Stimulated activated CD4-positive, alpha-beta T cell treated with anti-CD3 and anti-CD28 coated beads, Interleukin-1b, Interleukin-23, amount 100 ng/mL, for 1 hour (primary cell): ENCODE measurements at regions not wholly inside any gene's neighbourhood (a gene's known extent, or its start where the extent isn't known, plus 50 kb on each side); places are given as distances from the start of the nearest gene placed in this dataset.

ENCODE experiments used
- DNase-seq, 2 donors: peaks; one replicate each; pipeline ENCODE4 v3.0.0-alpha.2; 2020; ENCODE audit warnings: low read depth in 2 of 2

GRCh38 chr20:4559106-4559505 lies 127.2 kb upstream of the PRNP start:
- DNase-seq = no peak

- no peak for DNase-seq
These were observed 129.5 kb upstream of the PRNP start for GRCh38 chr20:4556781-4557180.

DNA sequence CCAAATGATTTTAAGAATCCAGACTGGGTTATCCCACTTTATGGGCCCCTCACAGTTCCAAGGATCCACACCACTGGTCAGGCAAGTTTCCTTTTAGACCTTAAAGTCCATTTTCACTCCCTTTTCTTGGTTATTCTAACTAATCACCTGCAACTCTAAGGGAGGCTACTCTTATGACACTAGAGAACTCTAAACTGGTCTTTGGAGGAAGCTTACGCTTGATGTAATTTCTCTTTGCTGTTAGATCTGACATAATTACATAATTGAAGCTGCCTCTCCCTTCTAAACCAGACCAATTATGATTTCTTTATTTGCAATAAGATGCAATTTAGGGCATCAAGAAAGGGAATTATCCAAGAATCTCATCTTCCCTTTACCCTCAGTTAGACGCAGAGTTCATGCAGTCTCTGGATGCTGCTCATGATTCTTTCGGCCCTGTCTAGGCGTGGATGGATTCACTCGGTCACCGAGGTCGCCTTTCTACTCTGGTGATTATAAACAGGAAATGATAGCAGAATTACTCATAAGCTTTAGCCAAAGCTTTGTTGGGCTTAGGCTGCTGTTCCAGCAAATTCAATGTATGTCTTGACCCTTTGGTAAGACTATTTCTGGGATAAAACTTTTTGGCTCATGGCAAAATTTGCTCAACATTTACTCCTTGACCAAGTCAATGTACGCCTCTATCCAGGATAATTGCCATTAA lies 130.9 kb upstream of the PRNP start:
- no peak for DNase-seq

GRCh38 chr20:4554346-4554745 lies 131.9 kb upstream of the PRNP start:
- no peak for DNase-seq

GRCh38 chr20:4552075-4552640 lies 134.1 kb upstream of the PRNP start:
- DNase-seq = no peak

- no peak for DNase-seq
These were observed 135.5 kb upstream of the PRNP start for GRCh38 chr20:4550740-4551139.

DNA sequence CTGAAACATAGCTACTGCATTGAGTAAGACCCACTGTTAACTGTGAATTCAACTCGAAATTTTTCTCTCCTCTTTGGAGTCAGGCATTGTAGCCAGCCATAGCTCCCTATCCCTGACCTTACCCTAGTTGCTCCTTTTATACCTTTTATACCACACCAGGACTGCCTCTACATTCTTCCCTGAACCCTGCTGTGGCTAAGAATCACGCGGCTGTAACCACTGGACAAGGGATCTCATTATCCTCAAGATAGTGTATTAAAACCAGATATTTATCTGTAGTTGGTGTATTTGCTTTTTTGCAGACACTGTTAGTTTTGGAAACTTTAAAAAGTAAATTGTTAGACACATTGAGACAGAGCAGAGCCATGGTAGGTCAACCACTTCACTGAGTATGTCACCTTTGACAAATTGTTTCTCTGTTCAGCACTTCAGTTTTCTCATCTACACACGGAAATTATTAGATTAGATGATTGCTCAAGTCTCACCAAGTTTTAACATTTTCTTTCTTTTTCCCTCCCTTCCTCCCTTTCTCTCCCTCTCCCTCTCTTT lies 136.5 kb upstream of the PRNP start:
- no peak for DNase-seq

GRCh38 chr20:4548552-4548951 lies 137.7 kb upstream of the PRNP start:
- DNase-seq = no peak

- no peak for DNase-seq
These were observed 139.5 kb upstream of the PRNP start for GRCh38 chr20:4546786-4547185.

DNA sequence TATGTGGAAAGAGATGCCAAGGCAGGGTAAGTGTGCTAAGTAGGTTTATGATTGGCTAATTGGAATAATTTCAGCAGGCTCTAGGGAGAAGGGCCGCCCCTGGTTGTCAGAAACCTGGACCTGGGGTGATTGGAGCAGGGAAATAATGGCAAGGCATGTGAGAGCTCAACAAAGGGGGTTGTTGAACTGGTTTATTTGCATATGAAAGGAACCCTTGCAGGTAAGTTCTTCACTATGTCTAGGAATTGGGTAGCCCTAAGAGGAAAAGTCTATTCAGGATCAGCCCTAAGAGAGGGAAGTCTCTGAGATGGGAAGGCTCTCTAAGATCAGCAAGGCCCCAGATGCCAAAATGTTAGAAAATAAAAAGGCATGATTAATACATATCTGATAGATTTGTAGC lies 139.9 kb upstream of the PRNP start:
- DNase-seq = no peak

DNA sequence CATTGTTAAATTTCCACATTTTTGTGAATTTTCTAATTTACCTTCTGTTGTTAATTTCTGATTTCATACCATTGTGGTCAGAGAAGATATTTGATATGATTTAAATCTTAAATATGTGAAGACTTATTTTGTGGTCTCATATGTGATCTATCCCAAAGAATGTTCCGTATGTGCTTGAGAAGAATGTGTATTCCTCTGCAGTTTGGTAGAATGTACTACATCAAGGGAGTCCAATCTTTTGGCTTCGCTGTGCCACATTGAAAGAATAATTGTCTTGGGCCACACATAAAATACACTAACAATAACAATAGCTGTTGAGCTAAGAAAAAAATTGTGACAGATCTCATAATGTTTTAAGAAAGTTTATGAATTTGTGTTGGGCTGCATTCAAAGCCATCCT lies 140.7 kb upstream of the PRNP start:
- no peak for DNase-seq

DNA sequence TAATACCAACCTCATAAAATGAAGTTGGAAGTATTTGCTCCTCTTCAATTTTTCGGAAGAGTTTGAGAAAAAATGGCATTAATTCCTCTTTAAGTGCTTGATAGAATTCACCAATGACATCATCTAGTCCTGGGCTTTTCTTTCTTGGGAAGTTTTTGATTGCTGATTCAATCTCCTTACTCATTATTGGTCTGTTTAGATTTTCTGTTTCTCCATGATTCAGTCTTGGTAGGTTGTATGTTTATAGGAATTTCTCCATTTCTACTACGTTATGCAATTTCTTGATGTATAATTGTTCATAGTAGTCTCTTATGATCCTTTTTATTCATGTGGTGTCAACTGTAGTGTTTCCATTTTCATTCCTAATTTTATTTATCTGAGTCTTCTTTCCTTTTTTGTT lies 141.5 kb upstream of the PRNP start:
- DNase-seq = no peak

DNA sequence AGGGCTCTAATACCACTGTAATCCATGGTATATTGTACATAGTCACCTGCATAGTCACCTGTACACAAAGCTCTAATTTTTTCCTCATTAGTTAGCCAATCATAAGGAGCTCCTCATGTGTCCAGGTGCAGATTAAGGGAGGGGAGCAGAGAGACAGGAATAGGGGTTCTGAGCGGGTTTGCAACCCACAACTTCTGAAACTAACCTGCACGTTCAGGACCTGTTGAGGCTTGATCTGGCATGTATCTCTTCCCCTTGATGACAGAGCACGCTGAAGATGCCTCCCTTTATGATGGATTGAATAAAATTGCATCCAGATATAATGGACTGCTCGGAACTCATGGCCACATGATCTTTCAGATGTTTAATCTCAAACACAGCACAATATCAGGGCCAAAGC lies 144.0 kb upstream of the PRNP start:
- no peak for DNase-seq

GRCh38 chr20:4534315-4534714 lies 151.9 kb upstream of the PRNP start:
- no peak for DNase-seq

DNA sequence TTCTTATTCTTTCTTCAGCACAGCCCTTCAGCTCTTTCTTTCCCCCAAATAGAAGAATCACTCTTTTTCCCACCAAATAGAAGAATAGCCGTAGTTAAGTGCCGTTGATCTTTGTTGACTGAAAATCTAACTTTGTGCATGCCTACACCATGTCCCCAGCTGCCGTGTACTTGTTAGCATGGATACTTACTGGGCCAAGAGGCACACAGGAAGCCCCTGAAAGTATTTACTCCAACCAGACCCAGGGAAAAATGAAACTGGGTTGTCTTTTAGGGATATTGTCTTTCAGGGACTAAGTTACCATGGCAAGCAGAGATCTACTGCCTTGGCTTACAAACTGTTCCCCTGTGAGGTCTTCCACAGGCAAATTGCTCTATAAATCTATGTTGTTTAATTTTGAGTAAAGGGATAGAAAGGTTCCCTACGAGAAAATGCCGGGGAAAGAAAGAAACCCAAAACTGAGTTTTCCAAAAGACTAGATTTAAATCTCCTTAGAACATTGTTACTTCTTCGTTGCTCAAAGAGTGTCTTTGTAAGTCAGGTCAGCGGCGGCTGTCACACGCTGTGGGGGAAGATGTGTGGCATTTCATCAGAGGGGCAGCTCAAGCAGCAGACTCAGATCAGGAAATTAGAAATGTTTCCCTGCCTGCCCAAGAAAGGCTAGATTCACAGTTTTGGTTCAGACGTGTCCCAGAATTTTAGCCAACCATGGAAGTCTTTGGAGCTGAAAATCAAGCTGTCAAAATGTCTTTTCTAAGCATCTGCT lies 152.7 kb upstream of the PRNP start:
- no peak for DNase-seq

GRCh38 chr20:4532772-4533171 lies 153.5 kb upstream of the PRNP start:
- no peak for DNase-seq

DNA sequence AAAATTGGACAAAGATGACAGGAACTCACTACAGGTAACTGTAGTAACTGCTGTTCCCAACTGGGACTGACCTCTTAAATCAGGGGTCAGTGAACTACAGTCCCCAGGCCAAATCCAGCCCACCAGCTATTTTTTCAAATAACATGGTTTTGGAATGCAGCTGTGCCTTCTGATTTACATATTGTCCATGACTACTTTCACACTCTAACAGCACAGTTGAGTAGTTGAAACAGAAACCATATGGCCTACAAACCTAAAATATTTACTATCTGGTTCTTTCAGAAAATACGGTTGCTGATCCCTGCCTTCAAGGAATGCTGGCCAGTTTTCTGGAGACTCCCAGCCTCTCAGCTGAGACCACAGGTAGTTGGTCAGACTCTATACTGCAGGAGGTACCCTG lies 161.5 kb upstream of the PRNP start:
- DNase-seq = no peak

DNA sequence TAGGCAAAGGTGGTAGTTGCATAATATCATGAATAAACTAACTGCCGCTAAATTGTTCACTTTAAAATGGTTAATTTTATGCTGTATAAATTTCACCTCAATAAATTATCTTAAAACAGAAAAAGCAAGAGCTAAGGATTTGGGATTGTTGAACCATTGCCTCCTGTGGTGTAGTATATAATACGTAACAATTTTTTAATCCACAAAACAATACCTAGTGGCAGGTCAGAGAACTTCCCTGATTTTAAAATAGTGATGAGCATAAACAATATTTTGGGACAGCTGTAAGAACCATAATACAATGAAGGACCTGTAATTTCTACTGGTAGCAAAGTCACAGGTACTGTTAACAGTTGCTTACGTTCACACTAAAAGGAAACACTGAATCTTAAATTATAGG lies 161.9 kb upstream of the PRNP start:
- no peak for DNase-seq

DNA sequence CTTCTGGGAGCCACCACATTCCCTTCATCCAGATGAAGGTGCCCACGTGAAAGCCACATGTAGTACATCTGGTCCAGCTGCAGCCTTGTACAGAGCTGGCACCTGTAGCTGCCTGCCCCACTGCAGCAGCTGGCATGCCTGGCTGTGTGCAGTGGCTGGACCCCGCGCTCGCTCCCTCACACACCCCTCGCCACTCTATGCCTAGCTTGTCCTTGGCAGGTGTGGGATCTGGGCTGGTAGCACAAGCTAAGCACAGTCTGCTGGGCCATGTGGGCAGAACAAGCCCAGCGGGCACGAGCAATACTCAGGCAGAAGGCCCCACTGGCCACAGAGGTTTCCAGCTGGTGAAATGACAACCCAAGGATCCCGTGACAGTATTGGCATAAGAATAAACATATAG lies 163.9 kb upstream of the PRNP start:
- DNase-seq = no peak

GRCh38 chr20:4521170-4521968 lies 164.9 kb upstream of the PRNP start:
- DNase-seq = no peak

DNA sequence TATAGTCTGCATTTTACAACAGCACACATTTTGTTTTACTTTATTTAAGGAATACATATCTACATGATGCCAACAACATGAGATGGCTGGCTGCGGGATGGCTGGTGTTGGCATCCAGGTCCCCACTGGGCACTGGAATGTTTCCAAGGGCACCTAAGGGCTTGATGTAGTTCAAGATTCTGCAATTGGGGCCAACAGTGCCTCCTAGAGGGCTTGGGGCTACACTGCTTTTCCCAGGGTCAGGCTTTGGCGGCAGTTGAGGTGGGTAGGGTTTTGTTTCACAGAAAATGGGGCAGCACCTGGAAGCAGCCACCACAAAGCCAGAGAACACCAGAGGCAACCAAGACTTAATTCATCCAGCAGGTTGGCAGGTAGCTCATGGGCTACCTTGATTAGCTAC lies 166.7 kb upstream of the PRNP start:
- no peak for DNase-seq

DNA sequence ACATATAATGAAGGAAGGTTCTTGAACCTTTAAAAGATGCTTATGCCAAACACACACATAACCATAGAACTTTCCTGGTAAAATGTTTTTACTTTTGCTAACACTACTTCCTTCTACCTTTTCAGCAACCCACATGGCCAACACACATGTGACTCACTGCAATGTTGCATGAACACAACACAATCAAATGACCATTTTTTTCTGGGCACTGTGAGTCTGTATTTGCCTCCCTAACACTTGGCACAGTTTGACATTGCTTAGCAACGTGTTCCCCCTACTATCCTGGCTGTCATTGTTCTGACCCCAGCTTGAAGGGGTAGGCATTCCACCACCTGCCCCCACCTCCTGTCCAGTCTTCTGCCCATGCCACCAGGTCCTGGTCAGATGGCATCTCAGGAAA lies 169.4 kb upstream of the PRNP start:
- no peak for DNase-seq
